ENCODE measurements at regions not wholly inside any gene's neighbourhood (a gene's known extent, or its start where the extent isn't known, plus 50 kb on each side); places are given as distances from the start of the nearest gene placed in this dataset.

DNA sequence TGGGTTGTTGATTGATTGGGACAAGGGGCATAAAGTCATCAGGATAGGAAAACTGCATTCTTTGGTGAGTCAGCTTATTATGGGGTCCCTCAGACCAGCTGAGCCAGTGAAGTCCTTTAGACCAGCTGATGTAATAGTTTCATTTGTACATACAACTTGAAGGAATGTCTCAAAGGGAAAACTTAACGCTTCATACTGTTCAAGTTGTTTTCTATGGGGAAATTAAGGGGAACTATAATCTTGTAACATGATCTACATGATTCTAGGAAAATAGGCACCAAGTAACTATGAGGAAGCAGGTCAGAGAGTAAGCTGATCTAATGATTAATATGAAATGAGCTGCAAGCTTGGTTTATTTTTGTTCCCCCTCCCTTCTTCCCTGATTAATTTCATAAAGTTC lies 175.1 kb upstream of the GRID2 start:
- H3K4me3 ChIP-seq (ENCODE audit: control insufficient read depth, low read depth, low read length), result no peak overlapping the region
- DNase-seq (ENCODE audit: low read depth), result no peak
- TF ChIP-seq, protein P1, sequence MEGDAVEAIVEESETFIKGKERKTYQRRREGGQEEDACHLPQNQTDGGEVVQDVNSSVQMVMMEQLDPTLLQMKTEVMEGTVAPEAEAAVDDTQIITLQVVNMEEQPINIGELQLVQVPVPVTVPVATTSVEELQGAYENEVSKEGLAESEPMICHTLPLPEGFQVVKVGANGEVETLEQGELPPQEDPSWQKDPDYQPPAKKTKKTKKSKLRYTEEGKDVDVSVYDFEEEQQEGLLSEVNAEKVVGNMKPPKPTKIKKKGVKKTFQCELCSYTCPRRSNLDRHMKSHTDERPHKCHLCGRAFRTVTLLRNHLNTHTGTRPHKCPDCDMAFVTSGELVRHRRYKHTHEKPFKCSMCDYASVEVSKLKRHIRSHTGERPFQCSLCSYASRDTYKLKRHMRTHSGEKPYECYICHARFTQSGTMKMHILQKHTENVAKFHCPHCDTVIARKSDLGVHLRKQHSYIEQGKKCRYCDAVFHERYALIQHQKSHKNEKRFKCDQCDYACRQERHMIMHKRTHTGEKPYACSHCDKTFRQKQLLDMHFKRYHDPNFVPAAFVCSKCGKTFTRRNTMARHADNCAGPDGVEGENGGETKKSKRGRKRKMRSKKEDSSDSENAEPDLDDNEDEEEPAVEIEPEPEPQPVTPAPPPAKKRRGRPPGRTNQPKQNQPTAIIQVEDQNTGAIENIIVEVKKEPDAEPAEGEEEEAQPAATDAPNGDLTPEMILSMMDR (conservative IDR thresholded peaks at IDR 0.05; ENCODE audit: control insufficient read depth, insufficient read depth, low read depth, low read length), result no peak

DNA sequence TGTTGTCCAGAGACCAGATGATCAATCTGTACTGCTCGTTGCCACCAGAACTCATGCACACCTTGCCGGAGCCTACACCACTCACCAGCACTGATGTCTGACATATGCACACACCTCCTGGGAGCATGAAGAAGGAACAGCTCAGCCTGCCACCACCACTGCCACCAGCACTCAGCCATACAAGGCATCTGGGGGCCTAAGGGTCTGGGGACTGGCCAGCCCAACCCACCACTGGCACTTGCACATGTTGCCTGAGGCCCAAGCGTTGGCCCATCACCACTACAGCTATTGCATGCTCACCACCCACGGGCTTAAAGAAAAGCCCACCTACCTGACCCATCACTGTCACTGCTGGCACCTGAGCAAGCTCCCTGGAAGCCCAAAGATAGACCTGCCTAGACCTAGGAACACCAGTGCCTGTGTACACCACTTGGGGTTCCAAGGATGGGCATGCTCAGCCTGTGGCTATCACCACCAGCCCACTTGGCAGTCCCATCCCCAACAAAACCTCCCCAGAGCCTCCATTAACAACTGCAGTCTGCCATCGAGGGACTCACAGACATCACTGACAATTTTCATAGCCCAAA lies 174.3 kb upstream of the GRID2 start:
- TF ChIP-seq, protein P1 (conservative IDR thresholded peaks at IDR 0.05; ENCODE audit: control insufficient read depth, insufficient read depth, low read depth, low read length), result no peak
- DNase-seq (ENCODE audit: low read depth), result no peak
- H3K4me3 ChIP-seq (ENCODE audit: control insufficient read depth, low read depth, low read length), result no peak overlapping the region

DNA sequence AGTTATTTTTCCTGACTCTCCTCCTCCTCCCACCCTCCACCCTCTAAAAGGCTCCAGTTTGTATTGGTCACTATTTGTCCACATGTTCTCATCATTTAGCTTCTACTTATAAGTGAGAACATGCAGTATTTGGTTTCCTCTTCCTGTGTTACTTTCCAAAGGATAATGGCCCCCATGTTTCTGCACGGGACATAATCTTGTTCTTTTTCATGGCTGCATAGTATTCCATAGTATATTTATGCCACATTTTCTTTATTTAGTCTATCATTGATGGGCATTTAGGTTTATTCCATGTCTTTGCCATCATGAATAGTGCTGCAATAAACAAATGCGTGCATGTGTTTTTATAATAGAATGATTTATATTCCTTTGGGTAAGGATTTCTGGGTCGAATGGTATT lies 167.3 kb upstream of the GRID2 start:
- no peak for DNase-seq (ENCODE audit: low read depth)
- H3K4me3 ChIP-seq (ENCODE audit: control insufficient read depth, low read depth, low read length), result no peak overlapping the region
- TF ChIP-seq, protein P1 (conservative IDR thresholded peaks at IDR 0.05; ENCODE audit: control insufficient read depth, insufficient read depth, low read depth, low read length), result no peak

DNA sequence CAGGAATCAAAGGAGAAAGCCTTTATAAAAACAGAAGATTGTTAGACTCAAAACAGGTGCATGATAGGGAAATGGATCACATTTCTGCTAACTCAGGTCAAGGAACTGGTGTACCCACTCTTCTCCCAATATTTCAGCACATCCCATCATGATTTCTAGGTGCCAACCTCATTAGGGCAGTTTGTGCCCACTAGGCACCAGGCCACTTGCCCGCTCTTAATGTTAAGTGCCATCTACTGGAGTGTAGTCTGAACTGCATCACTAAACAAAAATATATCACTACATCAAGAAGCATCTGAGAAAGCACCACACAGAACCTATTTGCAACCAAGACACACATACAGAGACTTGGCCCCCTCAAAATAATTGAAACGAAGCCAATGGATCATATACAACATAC lies 140.4 kb upstream of the GRID2 start:
- peak; percentile 1 for DNase-seq (ENCODE audit: low read depth)
- TF ChIP-seq, protein P1 (conservative IDR thresholded peaks at IDR 0.05; ENCODE audit: control insufficient read depth, insufficient read depth, low read depth, low read length), result peak; percentile 18
- H3K4me3 ChIP-seq (ENCODE audit: control insufficient read depth, low read depth, low read length), result no peak overlapping the region

DNA sequence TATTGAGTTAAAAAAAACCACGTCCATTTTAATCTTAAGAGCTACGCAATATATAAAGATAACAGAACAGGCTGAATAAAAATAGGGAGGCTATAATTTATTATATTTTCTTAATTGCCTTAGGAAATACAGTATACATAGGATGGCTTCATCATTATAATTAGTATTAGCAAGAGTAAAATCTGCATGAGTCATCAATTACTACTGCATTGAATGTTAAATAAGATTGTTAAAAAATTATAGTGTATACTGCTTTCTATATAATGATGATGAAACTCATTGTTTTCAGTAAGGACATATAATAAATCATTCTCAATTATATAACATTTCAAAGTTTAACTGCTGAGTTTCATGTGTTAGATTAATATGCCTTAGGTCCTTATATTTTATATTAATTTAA lies 133.4 kb upstream of the GRID2 start:
- no peak overlapping the region for H3K4me3 ChIP-seq (ENCODE audit: control insufficient read depth, low read depth, low read length)
- no peak for DNase-seq (ENCODE audit: low read depth)
- TF ChIP-seq, protein P1 (conservative IDR thresholded peaks at IDR 0.05; ENCODE audit: control insufficient read depth, insufficient read depth, low read depth, low read length), result no peak

DNA sequence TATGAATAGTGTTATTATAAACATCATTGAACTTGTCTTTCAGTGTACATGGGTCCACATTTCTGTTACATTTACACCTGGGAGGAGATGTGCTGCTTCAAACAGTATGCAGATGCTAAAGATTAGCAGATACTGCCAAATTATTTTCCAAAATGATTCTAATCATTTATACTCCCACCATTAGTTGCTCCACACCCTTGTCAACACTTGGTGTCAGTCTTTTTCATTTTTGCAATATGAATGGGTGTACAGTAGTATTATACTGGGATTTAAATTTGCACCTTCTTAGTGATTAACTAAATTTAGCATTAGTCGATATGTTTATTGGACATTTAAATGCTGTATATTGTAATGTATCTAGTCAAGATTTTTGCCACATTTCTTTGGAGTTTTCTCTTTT lies 131.6 kb upstream of the GRID2 start:
- no peak for DNase-seq (ENCODE audit: low read depth)
- H3K4me3 ChIP-seq (ENCODE audit: control insufficient read depth, low read depth, low read length), result no peak overlapping the region
- TF ChIP-seq, protein P1 (conservative IDR thresholded peaks at IDR 0.05; ENCODE audit: control insufficient read depth, insufficient read depth, low read depth, low read length), result no peak

DNA sequence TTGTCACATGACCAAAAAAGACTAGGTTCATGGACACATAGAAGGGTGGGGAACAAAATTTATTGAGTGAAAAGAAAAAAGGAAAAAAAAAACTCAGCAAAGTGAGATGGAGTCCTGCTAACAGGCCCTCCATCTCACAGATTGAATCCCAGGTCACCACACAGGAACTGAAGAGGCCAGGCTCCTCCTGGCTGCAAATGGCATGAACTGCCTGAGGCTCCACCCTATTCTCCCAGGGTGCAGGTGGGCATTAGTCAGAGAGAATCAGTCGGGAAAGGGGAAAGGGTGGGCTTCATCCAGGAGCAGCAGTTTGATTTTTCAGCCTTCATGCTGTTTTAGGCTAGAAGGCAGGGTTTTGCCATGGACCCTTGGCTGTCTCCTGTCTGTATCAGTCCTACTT lies 128.5 kb upstream of the GRID2 start:
- no peak overlapping the region for H3K4me3 ChIP-seq (ENCODE audit: control insufficient read depth, low read depth, low read length)
- TF ChIP-seq, protein P1 (conservative IDR thresholded peaks at IDR 0.05; ENCODE audit: control insufficient read depth, insufficient read depth, low read depth, low read length), result no peak
- no peak for DNase-seq (ENCODE audit: low read depth)
